ENCODE measurements at regions not wholly inside any gene's neighbourhood (a gene's known extent, or its start where the extent isn't known, plus 50 kb on each side); places are given as distances from the start of the nearest gene placed in this dataset.

DNA sequence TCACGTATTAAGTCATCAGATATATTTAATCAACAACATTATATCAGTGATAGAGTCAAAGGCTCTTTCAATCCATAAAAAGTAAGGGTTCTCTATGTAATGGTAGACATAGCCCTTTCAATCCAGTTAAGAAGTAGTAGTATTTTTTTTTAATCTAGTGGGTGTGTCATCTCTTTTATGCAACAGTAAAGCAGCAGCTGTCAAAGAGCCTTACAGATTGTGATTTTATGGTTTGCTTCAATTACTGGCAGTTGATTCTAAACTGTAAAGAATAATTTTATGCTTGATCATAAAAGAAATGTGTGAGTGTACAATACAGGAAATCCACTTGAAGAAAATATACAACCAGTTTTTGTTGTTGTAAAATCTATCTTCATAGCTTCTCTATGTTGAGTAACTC, 902.6 kb upstream of the MBL2 start:
- TF ChIP-seq CTCF (IDR thresholded peaks at IDR 0.05) (no peak), POLR2A (IDR thresholded peaks at IDR 0.05) (no peak)
